GM12865 (cell line): ENCODE measurements at regions not wholly inside any gene's neighbourhood (a gene's known extent, or its start where the extent isn't known, plus 50 kb on each side); places are given as distances from the start of the nearest gene placed in this dataset.

Experiments used
- DNase-seq: peaks from one replicate; pipeline ENCODE4 v3.0.0; 2010; ENCODE audit warnings: low read depth
- H3K4me3 ChIP-seq: 2 replicates; pipeline ENCODE4 v1.5.1; 2011; ENCODE audit warnings: mild to moderate bottlenecking, low read depth, low read length, control low read depth
- CTCF ChIP-seq: IDR thresholded peaks from 2 replicates; pipeline ENCODE4 v1.5.1; 2011; ENCODE audit warnings: low read length, control low read depth, low read depth, inconsistent platforms; ENCODE audit not compliant: insufficient read depth; ENCODE audit errors: missing control alignments

GRCh38 chr14:96670391-96670790 lies 126.8 kb upstream of the VRK1 start:
- no peak for DNase-seq
- no peak for TF ChIP-seq CTCF
- no peak overlapping the region for H3K4me3 ChIP-seq

GRCh38 chr14:96671218-96671617 lies 126.0 kb upstream of the VRK1 start:
- H3K4me3 ChIP-seq: no peak overlapping the region
- TF ChIP-seq CTCF: no peak
- DNase-seq: no peak

GRCh38 chr14:96673706-96674105 lies 123.5 kb upstream of the VRK1 start:
- no peak for DNase-seq
- TF ChIP-seq CTCF: no peak
- no peak overlapping the region for H3K4me3 ChIP-seq

- no peak for TF ChIP-seq CTCF
- DNase-seq: no peak
- H3K4me3 ChIP-seq: no peak overlapping the region
Measured at GRCh38 chr14:96674121-96674520, 123.1 kb upstream of the VRK1 start.

DNA sequence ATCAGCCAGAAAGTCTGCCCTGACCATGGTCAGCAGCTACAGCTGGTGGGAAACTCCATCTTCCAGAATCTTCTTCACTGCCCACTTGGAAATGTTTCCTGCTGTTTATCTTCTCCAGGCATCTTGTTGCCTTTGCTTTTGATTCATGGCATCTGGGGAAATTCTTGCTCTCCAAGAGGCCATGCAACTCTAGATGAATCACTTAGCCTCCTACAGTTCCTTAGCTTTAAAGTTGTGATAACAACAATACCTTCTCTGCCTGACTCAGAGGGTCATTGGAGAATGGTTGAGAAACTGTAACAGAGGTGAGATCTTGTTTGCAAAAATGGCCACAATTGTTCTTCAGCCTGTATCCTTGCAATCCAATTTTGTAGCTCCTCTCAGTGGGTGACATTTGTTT lies 121.0 kb upstream of the VRK1 start:
- no peak for TF ChIP-seq CTCF
- no peak for DNase-seq
- no peak overlapping the region for H3K4me3 ChIP-seq

GRCh38 chr14:96681829-96682228 lies 115.4 kb upstream of the VRK1 start:
- no peak overlapping the region for H3K4me3 ChIP-seq
- no peak for TF ChIP-seq CTCF
- DNase-seq: no peak

GRCh38 chr14:96682401-96682800 lies 114.8 kb upstream of the VRK1 start:
- no peak for TF ChIP-seq CTCF
- no peak overlapping the region for H3K4me3 ChIP-seq
- DNase-seq: no peak
